Urinary bladder (tissue), 3 donors: ENCODE measurements at regions not wholly inside any gene's neighbourhood (a gene's known extent, or its start where the extent isn't known, plus 50 kb on each side); places are given as distances from the start of the nearest gene placed in this dataset.

Experiments
- DNase-seq: peaks from one replicate; pipeline ENCODE4 v3.0.0-alpha.2; 2015; ENCODE audit errors: extremely low spot score
- H3K27ac ChIP-seq: one replicate; pipeline ENCODE4 v1.5.1; 2013; ENCODE audit warnings: low read depth, mild to moderate bottlenecking, moderate library complexity
- H3K36me3 ChIP-seq: one replicate; pipeline ENCODE4 v1.6.1; 2013; ENCODE audit warnings: mild to moderate bottlenecking, moderate library complexity; ENCODE audit not compliant: insufficient read depth
- H3K4me1 ChIP-seq: one replicate; pipeline ENCODE4 v1.6.1; 2013; ENCODE audit warnings: mild to moderate bottlenecking, moderate library complexity; ENCODE audit not compliant: insufficient read depth
- H3K4me3 ChIP-seq: one replicate; pipeline ENCODE4 v1.5.1; 2013; ENCODE audit warnings: low read depth, low read length
- WGBS: extraction: QIAGEN DNeasy Blood & Tissue Kit; methylation state at CpG from one replicate; pipeline ENCODE4 v1.1.7; 2013; 5-methylcytosine and 5-hydroxymethylcytosine counted together
- donor health status: healthy with polysubstance abuse.
- donor health status: healthy.

- DNase-seq = no peak
- H3K27ac ChIP-seq = no peak overlapping the region
- H3K4me1 ChIP-seq = no peaks in the 10 kb centered on the region
- WGBS = 90% methylated on average over 2 of the region's 2 CpGs
- H3K36me3 ChIP-seq = no peaks in the 10 kb centered on the region
- H3K4me3 ChIP-seq = no peak overlapping the region
Measured at GRCh38 chr1:81174811-81175476, 625.8 kb upstream of the ADGRL2 start.

- 94% methylated on average over 2 of the region's 2 CpGs for WGBS
- no peak overlapping the region for H3K4me3 ChIP-seq
- DNase-seq = no peak
- H3K36me3 ChIP-seq = no peaks in the 10 kb centered on the region
- H3K4me1 ChIP-seq = no peaks in the 10 kb centered on the region
- no peak overlapping the region for H3K27ac ChIP-seq
Measured at GRCh38 chr1:81174052-81174451, 626.7 kb upstream of the ADGRL2 start.

GRCh38 chr1:81172483-81172882 lies 628.3 kb upstream of the ADGRL2 start:
- WGBS = 96% methylated on average over 2 of the region's 2 CpGs
- no peak for DNase-seq
- Histone ChIP-seq H3K4me3 (no peak overlapping the region), H3K4me1 (no peaks in the 10 kb centered on the region), H3K36me3 (no peaks in the 10 kb centered on the region), H3K27ac (no peak overlapping the region)

GRCh38 chr1:81170721-81171120 lies 630.0 kb upstream of the ADGRL2 start:
- Histone ChIP-seq H3K27ac (no peak overlapping the region), H3K36me3 (no peaks in the 10 kb centered on the region), H3K4me1 (no peaks in the 10 kb centered on the region), H3K4me3 (no peak overlapping the region)
- WGBS = 93% methylated on average over 2 of the region's 2 CpGs
- no peak for DNase-seq

- 90% methylated on average over 2 of the region's 2 CpGs for WGBS
- no peak overlapping the region for H3K27ac ChIP-seq
- no peaks in the 10 kb centered on the region for H3K4me1 ChIP-seq
Measured at GRCh38 chr1:81165963-81166362, 634.8 kb upstream of the ADGRL2 start.

GRCh38 chr1:81160696-81161095 lies 640.0 kb upstream of the ADGRL2 start:
- WGBS = 98% methylated on average over 3 of the region's 3 CpGs
- H3K36me3 ChIP-seq = no peaks in the 10 kb centered on the region

More at GRCh38 chr1:81165963-81166362, 634.8 kb upstream of the ADGRL2 start:
- no peaks in the 10 kb centered on the region for H3K36me3 ChIP-seq
- H3K4me3 ChIP-seq = no peak overlapping the region
- no peak for DNase-seq

GRCh38 chr1:81158592-81158991 lies 642.1 kb upstream of the ADGRL2 start:
- Histone ChIP-seq H3K4me1 (no peaks in the 10 kb centered on the region), H3K36me3 (no peaks in the 10 kb centered on the region), H3K4me3 (no peak overlapping the region), H3K27ac (no peak overlapping the region)
- WGBS = 20% methylated on average over 3 of the region's 3 CpGs
- DNase-seq = no peak

More at GRCh38 chr1:81160696-81161095, 640.0 kb upstream of the ADGRL2 start:
- DNase-seq = no peak
- H3K4me3 ChIP-seq = no peak overlapping the region
- no peaks in the 10 kb centered on the region for H3K4me1 ChIP-seq
- no peak overlapping the region for H3K27ac ChIP-seq

- no peak overlapping the region for H3K27ac ChIP-seq
- no peaks in the 10 kb centered on the region for H3K36me3 ChIP-seq
- 86% methylated on average over 1 of the region's 1 CpG for whole genome bisulfite sequencing
- H3K4me1 ChIP-seq = no peaks in the 10 kb centered on the region
- no peak for DNase-seq
- H3K4me3 ChIP-seq = no peak overlapping the region
Measured at GRCh38 chr1:81157686-81158085, 643.0 kb upstream of the ADGRL2 start.

GRCh38 chr1:81156887-81157286 lies 643.8 kb upstream of the ADGRL2 start:
- no peak for DNase-seq
- Histone ChIP-seq H3K36me3 (no peaks in the 10 kb centered on the region), H3K4me1 (no peaks in the 10 kb centered on the region), H3K4me3 (no peak overlapping the region), H3K27ac (no peak overlapping the region)
- 84% methylated on average over 1 of the region's 1 CpG for WGBS

GRCh38 chr1:81155131-81155530 lies 645.6 kb upstream of the ADGRL2 start:
- Histone ChIP-seq H3K27ac (no peak overlapping the region), H3K4me3 (no peak overlapping the region), H3K36me3 (no peaks in the 10 kb centered on the region), H3K4me1 (no peaks in the 10 kb centered on the region)
- DNase-seq = no peak
- 87% methylated on average over 1 of the region's 1 CpG for WGBS

GRCh38 chr1:81151206-81151605 lies 649.5 kb upstream of the ADGRL2 start:
- Histone ChIP-seq H3K27ac (no peak overlapping the region), H3K36me3 (no peaks in the 10 kb centered on the region), H3K4me1 (no peaks in the 10 kb centered on the region), H3K4me3 (no peak overlapping the region)
- DNase-seq = no peak
- 22% methylated on average over 1 of the region's 1 CpG for WGBS

GRCh38 chr1:81149649-81150325 lies 650.9 kb upstream of the ADGRL2 start:
- Histone ChIP-seq H3K4me3 (no peak overlapping the region), H3K27ac (no peak overlapping the region), H3K4me1 (no peaks in the 10 kb centered on the region), H3K36me3 (no peaks in the 10 kb centered on the region)
- WGBS = 65% methylated on average over 2 of the region's 2 CpGs
- DNase-seq = no peak

- DNase-seq = no peak
- H3K4me1 ChIP-seq = no peaks in the 10 kb centered on the region
- H3K4me3 ChIP-seq = no peak overlapping the region
- no peaks in the 10 kb centered on the region for H3K36me3 ChIP-seq
- no peak overlapping the region for H3K27ac ChIP-seq
- 56% methylated on average over 4 of the region's 4 CpGs for WGBS
Measured at GRCh38 chr1:81144240-81144825, 656.4 kb upstream of the ADGRL2 start.
